HepG2 (cell line): ENCODE measurements at regions not wholly inside any gene's neighbourhood (a gene's known extent, or its start where the extent isn't known, plus 50 kb on each side); places are given as distances from the start of the nearest gene placed in this dataset.

Source experiments
- ATAC-seq: fragments of 200-7000 bp; cut with Tn5 transposase; 3 replicates; pipeline ENCODE4 v1.9.1; 2020; ENCODE audit warnings: mild to moderate bottlenecking, moderate library complexity
- BruUV-seq: library from RNA; stranded (reverse); fragments of 400-500 nt; replicated peaks from 2 replicates; lab custom pipeline; 2021; lab: Mats Ljungman, UMichigan
- CTCF ChIA-PET: fragments of 300-600 bp; formaldehyde crosslinking; extraction: SDS; loops from one replicate; lab custom pipeline; 2021; ENCODE audit warnings: low total read pairs, inconsistent platforms, low intra/inter-chr PET ratio; lab: Yijun Ruan, JAX
- POLR2A ChIA-PET: fragments of 350-600 bp; sonication (Branson Sonifier 250); formaldehyde crosslinking; loops from one replicate; lab custom pipeline; 2020; ENCODE audit warnings: antibody characterized with exemption, inconsistent platforms; lab: Yijun Ruan, JAX
- DNase-seq: peaks from one replicate; pipeline ENCODE4 v3.0.0-alpha.2; 2015; ENCODE audit warnings: low spot score
- FAIRE-seq: peaks from 3 replicates; lab custom pipeline; 2011; peaks lifted over from hg19 to GRCh38; lab: Jason Lieb, UNC
- H2AFZ ChIP-seq: one replicate; pipeline ENCODE4 v1.6.1; 2011; ENCODE audit warnings: low read length, inconsistent platforms
- H3K27ac ChIP-seq: fragments of 300-600 bp; 3 replicates; pipeline ENCODE4 v1.8.0; 2011; ENCODE audit warnings: mixed run types, mild to moderate bottlenecking, mixed read lengths, low read length, inconsistent platforms; ENCODE audit not compliant: insufficient read depth; ENCODE audit errors: extremely low read length
- H3K27me3 ChIP-seq, 2 experiments: fragments of 200-600 bp in 1 of 2; 2 replicates in 1 of 2; 3 replicates in 1 of 2; pipeline versions ENCODE4 v1.6.0 to v1.8.0; 2011; ENCODE audit warnings: low read length in 2 of 2, mild to moderate bottlenecking in 2 of 2, moderate library complexity in 2 of 2, inconsistent platforms in 1 of 2; ENCODE audit not compliant: insufficient read depth in 2 of 2, control insufficient read depth in 1 of 2
- H3K36me3 ChIP-seq, 2 experiments: fragments of 200-600 bp in 1 of 2; replicated peaks in 1 of 2; 2 replicates in 1 of 2; 3 replicates in 1 of 2; pipeline versions ENCODE4 v1.5.1 to v1.8.0; 2011; ENCODE audit warnings: low read length in 2 of 2, inconsistent platforms in 1 of 2; ENCODE audit not compliant: insufficient read depth in 2 of 2, control insufficient read depth in 1 of 2
- H3K4me1 ChIP-seq: 2 replicates; pipeline ENCODE4 v1.5.1; 2012; ENCODE audit warnings: low read length, inconsistent platforms; ENCODE audit not compliant: insufficient read depth
- H3K4me2 ChIP-seq: 2 replicates; pipeline ENCODE4 v1.6.0; 2011; ENCODE audit warnings: low read depth, low read length, inconsistent platforms
- H3K4me3 ChIP-seq, 3 experiments: fragments of 200-600 bp in 1 of 3; sonication (generic), shearing (Covaris generic) in 1 of 3; replicated peaks in 1 of 3; 2 replicates each; pipeline ENCODE4 v1.5.1; 2011 to 2016; ENCODE audit warnings: low read length in 3 of 3, inconsistent platforms in 2 of 3, low read depth in 2 of 3, mild to moderate bottlenecking in 2 of 3, control low read depth in 1 of 3, mixed read lengths in 1 of 3; ENCODE audit not compliant: insufficient read depth in 1 of 3
- H3K79me2 ChIP-seq: one replicate; pipeline ENCODE4 v1.6.1; 2011; ENCODE audit warnings: low read length, inconsistent platforms; ENCODE audit not compliant: insufficient read depth
- H3K9ac ChIP-seq: 2 replicates; pipeline ENCODE4 v1.6.0; 2011; ENCODE audit warnings: mild to moderate bottlenecking, low read depth, low read length, inconsistent platforms; ENCODE audit not compliant: insufficient read depth
- H3K9me3 ChIP-seq: 2 replicates; pipeline ENCODE4 v1.5.1; 2012; ENCODE audit warnings: mild to moderate bottlenecking, low read length
- H4K20me1 ChIP-seq: 2 replicates; pipeline ENCODE4 v1.6.0; 2011; ENCODE audit warnings: inconsistent platforms, mild to moderate bottlenecking, low read length, moderate library complexity; ENCODE audit not compliant: insufficient read depth
- ARID2 ChIP-seq: sonication (generic); formaldehyde crosslinking; IDR thresholded peaks from 2 replicates; pipeline ENCODE4 v1.8.1; 2022; ENCODE audit warnings: mild to moderate bottlenecking, missing genetic modification reagents, borderline replicate concordance
- HDAC1 ChIP-seq: sonication (generic); formaldehyde crosslinking; IDR thresholded peaks from 2 replicates; pipeline ENCODE4 v1.5.1; 2020; ENCODE audit warnings: mild to moderate bottlenecking, missing genetic modification reagents
- MNT ChIP-seq: fragments of 450-650 bp; IDR thresholded peaks from 2 replicates; pipeline ENCODE4 v1.6.1; 2016
- NFKBIZ ChIP-seq: IDR thresholded peaks from 2 replicates; pipeline ENCODE4 v1.6.1; 2018; ENCODE audit warnings: missing genetic modification reagents, missing compliant biosample characterization
- TEF ChIP-seq: sonication (generic); formaldehyde crosslinking; IDR thresholded peaks from 2 replicates; pipeline ENCODE4 v1.5.0; 2020; ENCODE audit warnings: missing genetic modification reagents
- ZBTB3 ChIP-seq: sonication (generic); formaldehyde crosslinking; IDR thresholded peaks from 2 replicates; pipeline ENCODE4 v1.4.0; 2020; ENCODE audit warnings: low read depth, mild to moderate bottlenecking, moderate library complexity, missing genetic modification reagents, borderline replicate concordance
- ZNF234 ChIP-seq: sonication (generic); formaldehyde crosslinking; conservative IDR thresholded peaks from 2 replicates; pipeline ENCODE4 v1.5.1; 2020; ENCODE audit warnings: mild to moderate bottlenecking, missing genetic modification reagents
- ZNF513 ChIP-seq: sonication (generic); formaldehyde crosslinking; conservative IDR thresholded peaks from 2 replicates; pipeline ENCODE4 v1.5.0; 2020; ENCODE audit warnings: missing genetic modification reagents
- WGBS: methylation state at CpG from one replicate; pipeline ENCODE4 v1.1.6; 2017; ENCODE audit warnings: low lambda C conversion rate; 5-methylcytosine and 5-hydroxymethylcytosine counted together
- in situ Hi-C: cut with HindIII; loops from 2 replicates; pipeline ENCODE4 v1.10.0; 2017; ENCODE audit warnings: low pct_unique_long_range_greater_than_20kb; ENCODE audit not compliant: extremely low pct_ligation_motif_present
- intact Hi-C: fragments of 100-400 bp; cut with micrococcal nuclease; formaldehyde crosslinking; loops from one replicate; pipeline ENCODE4 v1.10.0; 2022; ENCODE audit not compliant: unreplicated experiment
- TF ChIP-seq, protein P1 (sequence below): sonication (generic); formaldehyde crosslinking; IDR thresholded peaks from 2 replicates; pipeline ENCODE4 v1.8.0; 2022; ENCODE audit warnings: mild to moderate bottlenecking, missing genetic modification reagents; ENCODE audit not compliant: insufficient replicate concordance

DNA sequence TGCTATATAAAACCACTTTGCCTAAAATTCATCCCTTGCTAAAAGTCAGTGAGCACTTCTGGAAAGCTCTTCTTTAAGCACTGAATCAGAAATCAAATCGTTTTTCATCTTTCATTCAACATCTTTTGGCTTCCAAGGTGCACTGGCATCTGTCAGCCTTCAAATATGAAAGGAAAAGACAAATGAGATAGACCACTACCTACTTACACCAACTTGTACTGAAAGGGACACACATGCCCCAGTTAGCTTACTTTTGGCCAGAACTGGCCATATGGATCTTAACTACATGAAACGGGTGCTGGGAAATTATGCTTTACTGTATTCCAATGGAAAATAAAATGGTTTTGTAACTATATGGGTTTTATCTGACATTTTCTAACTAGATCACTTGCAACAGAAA is 332.0 kb upstream of the ARPP21 start:
- Histone ChIP-seq H4K20me1 (no peaks in the 10 kb centered on the region), H2AFZ (no peak overlapping the region), H3K27me3 (no peaks in the 10 kb centered on the region), H3K9ac (no peak overlapping the region), H3K27ac (no peak overlapping the region), H3K4me1 (no peaks in the 10 kb centered on the region), H3K79me2 (no peaks in the 10 kb centered on the region), H3K4me3 (no peak overlapping the region), H3K36me3 (no peaks in the 10 kb centered on the region), H3K9me3 (peaks cover 12% of the 10 kb centered on the region; the same call in 1 of the 2 replicates), H3K4me2 (no peak overlapping the region)
- ChIA-PET POLR2A (no interaction called here), CTCF (no interaction called here)
- 3% methylated on average over 2 of the region's 2 CpGs for WGBS
- DNase-seq: no peak
- FAIRE-seq: no peak
- in situ Hi-C loops: no loop called here
- ATAC-seq: no peak
- BruUV-seq: no TSS peak
- no peak for TF ChIP-seq ARID2 (CRISPR knock-in tag)
- TF ChIP-seq ZNF234 (CRISPR knock-in tag): no peak
- TF ChIP-seq, protein P1, sequence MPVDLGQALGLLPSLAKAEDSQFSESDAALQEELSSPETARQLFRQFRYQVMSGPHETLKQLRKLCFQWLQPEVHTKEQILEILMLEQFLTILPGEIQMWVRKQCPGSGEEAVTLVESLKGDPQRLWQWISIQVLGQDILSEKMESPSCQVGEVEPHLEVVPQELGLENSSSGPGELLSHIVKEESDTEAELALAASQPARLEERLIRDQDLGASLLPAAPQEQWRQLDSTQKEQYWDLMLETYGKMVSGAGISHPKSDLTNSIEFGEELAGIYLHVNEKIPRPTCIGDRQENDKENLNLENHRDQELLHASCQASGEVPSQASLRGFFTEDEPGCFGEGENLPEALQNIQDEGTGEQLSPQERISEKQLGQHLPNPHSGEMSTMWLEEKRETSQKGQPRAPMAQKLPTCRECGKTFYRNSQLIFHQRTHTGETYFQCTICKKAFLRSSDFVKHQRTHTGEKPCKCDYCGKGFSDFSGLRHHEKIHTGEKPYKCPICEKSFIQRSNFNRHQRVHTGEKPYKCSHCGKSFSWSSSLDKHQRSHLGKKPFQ (CRISPR knock-in tag): no peak
- no peak for TF ChIP-seq TEF (CRISPR knock-in tag)
- no peak for TF ChIP-seq ZNF513 (CRISPR knock-in tag)
- TF ChIP-seq NFKBIZ (CRISPR knock-in tag): no peak
- no peak for TF ChIP-seq ZBTB3
- TF ChIP-seq MNT: no peak
- no peak for TF ChIP-seq HDAC1 (CRISPR knock-in tag)
- intact Hi-C loops: no loop called here
